ENCODE measurements at regions not wholly inside any gene's neighbourhood (a gene's known extent, or its start where the extent isn't known, plus 50 kb on each side); places are given as distances from the start of the nearest gene placed in this dataset.

GRCh38 chrX:13112499-13112898 is 68.1 kb upstream of the FAM9C start:
- DNase-seq (ENCODE audit: low spot score), result no peak
- Histone ChIP-seq H3K4me3 (ENCODE audit: low read depth in 1 of 3, low read length in 3 of 3) (no peak overlapping the region), H3K9ac (ENCODE audit: low read depth in 1 of 2, low read length in 2 of 2) (no peak overlapping the region), H3K9me3 (ENCODE audit: control insufficient read depth in 4 of 4, low read length in 3 of 4) (no peaks in the 10 kb centered on the region), H3K27ac (ENCODE audit: low read depth in 1 of 2, low read length in 2 of 2) (no peak overlapping the region), H3K4me1 (ENCODE audit: control insufficient read depth in 4 of 4, insufficient read depth in 4 of 4, low read length in 3 of 4) (peaks cover 0 to 7% (median 4%) of the 10 kb centered on the region in 4 donors), H3K36me3 (ENCODE audit: control insufficient read depth in 4 of 4, insufficient read depth in 3 of 4, low read depth in 1 of 4, low read length in 3 of 4) (no peaks in the 10 kb centered on the region), H3K27me3 (ENCODE audit: control insufficient read depth in 4 of 4, insufficient read depth in 4 of 4, low read length in 3 of 4) (no peaks in the 10 kb centered on the region)
- 98% methylated on average over 1 of the region's 1 CpG for WGBS
- TF ChIP-seq JUND (IDR thresholded peaks at IDR 0.05) (no peak), FOXA1 (IDR thresholded peaks at IDR 0.05) (no peak), NR2F2 (IDR thresholded peaks at IDR 0.05) (no peak), SP1 (IDR thresholded peaks at IDR 0.05) (no peak), TAF1 (conservative IDR thresholded peaks at IDR 0.05) (no peak), GABPA (IDR thresholded peaks at IDR 0.05 in 1 of 2, conservative IDR thresholded peaks at IDR 0.05 in 1 of 2) (no peak), REST (IDR thresholded peaks at IDR 0.05) (no peak), EGR1 (IDR thresholded peaks at IDR 0.05; ENCODE audit: low read depth in 2 of 2) (no peak)
- TF ChIP-seq, protein P1, sequence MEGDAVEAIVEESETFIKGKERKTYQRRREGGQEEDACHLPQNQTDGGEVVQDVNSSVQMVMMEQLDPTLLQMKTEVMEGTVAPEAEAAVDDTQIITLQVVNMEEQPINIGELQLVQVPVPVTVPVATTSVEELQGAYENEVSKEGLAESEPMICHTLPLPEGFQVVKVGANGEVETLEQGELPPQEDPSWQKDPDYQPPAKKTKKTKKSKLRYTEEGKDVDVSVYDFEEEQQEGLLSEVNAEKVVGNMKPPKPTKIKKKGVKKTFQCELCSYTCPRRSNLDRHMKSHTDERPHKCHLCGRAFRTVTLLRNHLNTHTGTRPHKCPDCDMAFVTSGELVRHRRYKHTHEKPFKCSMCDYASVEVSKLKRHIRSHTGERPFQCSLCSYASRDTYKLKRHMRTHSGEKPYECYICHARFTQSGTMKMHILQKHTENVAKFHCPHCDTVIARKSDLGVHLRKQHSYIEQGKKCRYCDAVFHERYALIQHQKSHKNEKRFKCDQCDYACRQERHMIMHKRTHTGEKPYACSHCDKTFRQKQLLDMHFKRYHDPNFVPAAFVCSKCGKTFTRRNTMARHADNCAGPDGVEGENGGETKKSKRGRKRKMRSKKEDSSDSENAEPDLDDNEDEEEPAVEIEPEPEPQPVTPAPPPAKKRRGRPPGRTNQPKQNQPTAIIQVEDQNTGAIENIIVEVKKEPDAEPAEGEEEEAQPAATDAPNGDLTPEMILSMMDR (IDR thresholded peaks at IDR 0.05; ENCODE audit: low read depth, low read length, missing input control), result no peak
- TF ChIP-seq, protein P2, sequence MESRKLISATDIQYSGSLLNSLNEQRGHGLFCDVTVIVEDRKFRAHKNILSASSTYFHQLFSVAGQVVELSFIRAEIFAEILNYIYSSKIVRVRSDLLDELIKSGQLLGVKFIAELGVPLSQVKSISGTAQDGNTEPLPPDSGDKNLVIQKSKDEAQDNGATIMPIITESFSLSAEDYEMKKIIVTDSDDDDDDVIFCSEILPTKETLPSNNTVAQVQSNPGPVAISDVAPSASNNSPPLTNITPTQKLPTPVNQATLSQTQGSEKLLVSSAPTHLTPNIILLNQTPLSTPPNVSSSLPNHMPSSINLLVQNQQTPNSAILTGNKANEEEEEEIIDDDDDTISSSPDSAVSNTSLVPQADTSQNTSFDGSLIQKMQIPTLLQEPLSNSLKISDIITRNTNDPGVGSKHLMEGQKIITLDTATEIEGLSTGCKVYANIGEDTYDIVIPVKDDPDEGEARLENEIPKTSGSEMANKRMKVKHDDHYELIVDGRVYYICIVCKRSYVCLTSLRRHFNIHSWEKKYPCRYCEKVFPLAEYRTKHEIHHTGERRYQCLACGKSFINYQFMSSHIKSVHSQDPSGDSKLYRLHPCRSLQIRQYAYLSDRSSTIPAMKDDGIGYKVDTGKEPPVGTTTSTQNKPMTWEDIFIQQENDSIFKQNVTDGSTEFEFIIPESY (IDR thresholded peaks at IDR 0.05), result no peak

DNA sequence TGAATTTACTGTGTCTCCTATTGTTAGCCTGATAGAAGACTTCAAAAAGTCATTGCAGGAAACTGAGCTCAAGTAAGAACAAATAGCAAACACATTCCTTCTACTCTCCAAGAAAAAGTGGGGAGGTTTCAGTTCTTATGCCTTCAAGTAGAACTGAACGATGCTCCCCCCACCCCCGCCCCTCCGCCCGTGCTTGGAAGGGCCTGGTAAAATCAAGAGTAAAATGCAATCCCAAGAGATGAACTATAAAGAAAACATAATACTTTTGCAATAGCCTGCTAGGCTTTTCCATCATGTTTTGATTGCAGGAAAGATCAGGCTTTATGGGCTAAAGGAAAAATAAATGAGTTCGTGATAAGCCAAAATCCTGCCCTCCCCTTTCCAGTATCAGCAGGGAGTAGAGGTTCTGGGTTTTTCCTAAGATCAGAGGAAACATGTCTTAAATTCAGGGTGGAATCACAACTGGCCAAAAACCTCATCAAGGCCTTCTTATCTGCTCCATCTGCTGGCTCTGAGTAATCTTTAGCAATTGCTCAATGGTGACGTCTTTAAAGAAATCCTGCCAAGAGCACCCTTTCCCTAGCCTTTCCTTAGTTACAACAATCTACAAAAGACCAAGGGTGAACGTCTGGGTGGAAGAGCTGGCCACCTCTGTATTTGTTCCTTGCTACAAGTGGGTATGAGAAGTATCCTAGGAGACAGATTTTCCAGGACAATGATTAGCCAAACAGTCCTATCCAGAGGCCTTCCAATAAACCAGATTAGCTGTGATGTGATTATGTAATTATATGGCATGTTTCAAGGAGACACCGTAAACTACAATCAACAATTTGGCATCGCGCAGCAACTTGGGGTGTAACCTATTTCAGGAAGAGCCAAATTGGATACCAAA is 66.3 kb upstream of the FAM9C start:
- Histone ChIP-seq H3K27me3 (ENCODE audit: control insufficient read depth in 4 of 4, insufficient read depth in 4 of 4, low read length in 3 of 4) (no peaks in the 10 kb centered on the region), H3K9me3 (ENCODE audit: control insufficient read depth in 4 of 4, low read length in 3 of 4) (no peaks in the 10 kb centered on the region), H3K36me3 (ENCODE audit: control insufficient read depth in 4 of 4, insufficient read depth in 3 of 4, low read depth in 1 of 4, low read length in 3 of 4) (no peaks in the 10 kb centered on the region), H3K27ac (ENCODE audit: low read depth in 1 of 2, low read length in 2 of 2) (peak overlapping the region in 1 of 2 donors; percentile 69), H3K4me3 (ENCODE audit: low read depth in 1 of 3, low read length in 3 of 3) (no peak overlapping the region), H3K9ac (ENCODE audit: low read depth in 1 of 2, low read length in 2 of 2) (no peak overlapping the region), H3K4me1 (ENCODE audit: control insufficient read depth in 4 of 4, insufficient read depth in 4 of 4, low read length in 3 of 4) (peaks cover 0 to 7% (median 4%) of the 10 kb centered on the region in 4 donors)
- DNase-seq (ENCODE audit: low spot score), result no peak
- 38% methylated on average over 10 of the region's 10 CpGs for WGBS
- TF ChIP-seq HNF4A (conservative IDR thresholded peaks at IDR 0.05) (peak in 1 of 2 donors; percentile 13), NR2F2 (IDR thresholded peaks at IDR 0.05) (peak; percentile 39), EGR1 (IDR thresholded peaks at IDR 0.05; ENCODE audit: low read depth in 2 of 2) (no peak), SP1 (IDR thresholded peaks at IDR 0.05) (peak; percentile 32), RAD21 (IDR thresholded peaks at IDR 0.05) (peak in 1 of 2 donors; percentile 21), RXRA (IDR thresholded peaks at IDR 0.05) (no peak), JUND (IDR thresholded peaks at IDR 0.05) (peak; percentile 41 to 45)
- TF ChIP-seq, protein P1 (IDR thresholded peaks at IDR 0.05; ENCODE audit: low read depth, low read length, missing input control), result no peak

Data from liver (tissue), 8 donors.